Type B pancreatic cell (in vitro differentiated cells): ENCODE measurements at regions not wholly inside any gene's neighbourhood (a gene's known extent, or its start where the extent isn't known, plus 50 kb on each side); places are given as distances from the start of the nearest gene placed in this dataset.

ENCODE experiments used
- DNase-seq: peaks from one replicate; pipeline ENCODE4 v3.0.0; 2021; ENCODE audit warnings: mixed read lengths; ENCODE audit not compliant: unreplicated experiment; ENCODE audit errors: extremely low spot score
- H3K27ac Mint-ChIP-seq: 2 replicates; pipeline ENCODE4 v1.8.0; 2021; ENCODE audit warnings: mild to moderate bottlenecking, mixed read lengths
- H3K27me3 Mint-ChIP-seq: 2 replicates; pipeline ENCODE4 v1.8.0; 2021; ENCODE audit warnings: mixed read lengths
- H3K36me3 Mint-ChIP-seq: 2 replicates; pipeline ENCODE4 v1.8.0; 2021; ENCODE audit warnings: mixed read lengths
- H3K4me1 Mint-ChIP-seq: one replicate; pipeline ENCODE4 v1.8.0; 2021; ENCODE audit warnings: mixed read lengths; ENCODE audit not compliant: unreplicated experiment
- H3K4me3 Mint-ChIP-seq: 2 replicates; pipeline ENCODE4 v1.8.0; 2021; ENCODE audit warnings: mild to moderate bottlenecking, mixed read lengths
- H3K9me3 Mint-ChIP-seq: 2 replicates; pipeline ENCODE4 v1.8.0; 2021; ENCODE audit warnings: mixed read lengths
- TF ChIP-seq, protein P1 (sequence below): fragments of 200-600 bp; sonication (generic); conservative IDR thresholded peaks from 2 replicates; pipeline ENCODE4 v1.5.0; 2021; ENCODE audit warnings: antibody characterized with exemption, mild to moderate bottlenecking

DNA sequence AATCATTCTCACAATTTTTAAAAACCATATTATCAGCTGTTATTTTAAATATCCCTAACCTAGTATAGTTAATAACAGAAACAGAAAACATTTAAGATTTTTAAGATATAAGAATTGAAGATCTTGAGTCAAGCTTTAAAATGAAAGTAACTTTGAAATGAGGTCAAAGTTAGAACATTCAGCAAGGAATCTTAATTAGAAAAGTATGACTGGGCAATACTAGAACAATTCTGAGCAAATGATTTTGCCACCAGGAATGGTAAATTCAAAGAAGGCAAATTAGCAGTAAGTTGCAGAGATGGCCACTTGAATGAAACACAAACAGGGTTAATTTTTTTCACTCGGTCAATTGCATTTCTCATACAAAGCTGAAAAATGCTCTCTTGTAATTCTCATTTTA is 117.9 kb downstream of the NXNL2 start:
- no peak overlapping the region for H3K4me3 Mint-ChIP-seq
- no peaks in the 10 kb centered on the region for H3K9me3 Mint-ChIP-seq
- no peaks in the 10 kb centered on the region for H3K36me3 Mint-ChIP-seq
- DNase-seq: no peak
- peaks cover 4% of the 10 kb centered on the region for H3K4me1 Mint-ChIP-seq
- H3K27ac Mint-ChIP-seq: no peak overlapping the region
- peaks cover 4% of the 10 kb centered on the region for H3K27me3 Mint-ChIP-seq
- TF ChIP-seq, protein P1, sequence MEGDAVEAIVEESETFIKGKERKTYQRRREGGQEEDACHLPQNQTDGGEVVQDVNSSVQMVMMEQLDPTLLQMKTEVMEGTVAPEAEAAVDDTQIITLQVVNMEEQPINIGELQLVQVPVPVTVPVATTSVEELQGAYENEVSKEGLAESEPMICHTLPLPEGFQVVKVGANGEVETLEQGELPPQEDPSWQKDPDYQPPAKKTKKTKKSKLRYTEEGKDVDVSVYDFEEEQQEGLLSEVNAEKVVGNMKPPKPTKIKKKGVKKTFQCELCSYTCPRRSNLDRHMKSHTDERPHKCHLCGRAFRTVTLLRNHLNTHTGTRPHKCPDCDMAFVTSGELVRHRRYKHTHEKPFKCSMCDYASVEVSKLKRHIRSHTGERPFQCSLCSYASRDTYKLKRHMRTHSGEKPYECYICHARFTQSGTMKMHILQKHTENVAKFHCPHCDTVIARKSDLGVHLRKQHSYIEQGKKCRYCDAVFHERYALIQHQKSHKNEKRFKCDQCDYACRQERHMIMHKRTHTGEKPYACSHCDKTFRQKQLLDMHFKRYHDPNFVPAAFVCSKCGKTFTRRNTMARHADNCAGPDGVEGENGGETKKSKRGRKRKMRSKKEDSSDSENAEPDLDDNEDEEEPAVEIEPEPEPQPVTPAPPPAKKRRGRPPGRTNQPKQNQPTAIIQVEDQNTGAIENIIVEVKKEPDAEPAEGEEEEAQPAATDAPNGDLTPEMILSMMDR: no peak

DNA sequence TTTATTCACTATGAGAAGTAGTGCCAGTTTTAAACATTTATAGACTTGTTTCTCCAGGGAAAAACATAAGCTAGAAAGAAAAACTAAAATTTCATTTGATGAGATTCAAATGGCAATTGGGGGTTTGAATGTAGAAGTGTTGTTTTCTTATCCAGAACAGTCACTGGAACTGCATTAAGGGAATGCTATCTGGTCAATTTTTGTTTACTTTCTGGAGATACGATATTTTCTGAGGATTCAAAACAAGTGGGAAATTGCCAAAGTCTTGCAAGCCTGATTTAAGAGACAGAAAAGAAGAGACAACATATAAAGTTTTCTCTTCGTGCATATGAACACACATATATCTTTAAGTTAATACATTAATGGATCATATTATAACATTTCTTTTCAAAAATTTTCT is 118.4 kb downstream of the NXNL2 start:
- Mint-ChIP-seq H3K9me3 (no peaks in the 10 kb centered on the region), H3K27me3 (peaks cover 4% of the 10 kb centered on the region), H3K4me1 (peaks cover 9% of the 10 kb centered on the region), H3K36me3 (no peaks in the 10 kb centered on the region), H3K4me3 (no peak overlapping the region), H3K27ac (no peak overlapping the region)
- DNase-seq: no peak
- TF ChIP-seq, protein P1: no peak

DNA sequence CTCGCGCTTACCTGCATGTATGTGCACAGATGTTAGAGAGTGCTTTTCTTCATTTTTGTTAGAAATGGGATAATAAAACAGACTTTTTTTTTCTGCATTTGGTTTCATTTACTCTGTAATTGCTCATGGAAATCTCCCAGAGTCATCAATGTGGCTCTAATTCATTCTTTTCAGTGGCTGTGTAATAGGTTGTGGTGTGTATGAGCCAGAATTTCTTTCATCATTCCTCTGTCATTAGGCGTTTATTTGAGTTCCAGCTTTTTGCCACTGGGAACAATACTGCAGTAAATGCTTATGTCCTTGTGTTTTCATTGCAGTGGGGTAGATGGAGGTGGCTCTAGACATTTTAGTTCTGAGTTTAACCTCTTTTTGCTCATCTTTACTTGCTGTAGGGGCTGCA is 118.9 kb downstream of the NXNL2 start:
- Mint-ChIP-seq H3K4me1 (peaks cover 12% of the 10 kb centered on the region), H3K4me3 (no peak overlapping the region), H3K27me3 (peaks cover 4% of the 10 kb centered on the region), H3K36me3 (no peaks in the 10 kb centered on the region), H3K27ac (no peak overlapping the region), H3K9me3 (no peaks in the 10 kb centered on the region)
- TF ChIP-seq, protein P1: no peak
- DNase-seq: no peak

DNA sequence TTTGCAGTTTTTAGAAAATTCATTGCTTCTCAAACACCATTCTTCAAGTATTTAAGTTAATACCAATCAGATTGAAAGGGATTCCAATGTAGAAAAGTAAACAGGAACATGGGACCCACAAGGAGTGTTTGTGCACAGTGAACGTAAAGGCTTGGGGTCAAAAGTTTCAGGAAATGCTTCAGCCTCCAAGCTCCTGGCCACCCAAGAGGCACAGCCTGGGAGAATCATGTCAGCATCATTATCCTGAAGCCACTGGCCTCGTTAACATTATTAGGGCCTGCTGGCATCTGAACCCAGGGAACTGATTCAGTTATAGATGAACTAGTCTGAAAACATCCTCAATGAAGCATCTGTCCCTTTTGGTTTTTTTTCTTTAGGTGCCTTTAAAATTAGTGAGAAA is 122.9 kb downstream of the NXNL2 start:
- TF ChIP-seq, protein P1: no peak
- Mint-ChIP-seq H3K4me3 (no peak overlapping the region), H3K27ac (no peak overlapping the region), H3K27me3 (peaks cover 8% of the 10 kb centered on the region), H3K36me3 (no peaks in the 10 kb centered on the region), H3K9me3 (peaks cover 4% of the 10 kb centered on the region), H3K4me1 (peaks cover 12% of the 10 kb centered on the region)
- no peak for DNase-seq

DNA sequence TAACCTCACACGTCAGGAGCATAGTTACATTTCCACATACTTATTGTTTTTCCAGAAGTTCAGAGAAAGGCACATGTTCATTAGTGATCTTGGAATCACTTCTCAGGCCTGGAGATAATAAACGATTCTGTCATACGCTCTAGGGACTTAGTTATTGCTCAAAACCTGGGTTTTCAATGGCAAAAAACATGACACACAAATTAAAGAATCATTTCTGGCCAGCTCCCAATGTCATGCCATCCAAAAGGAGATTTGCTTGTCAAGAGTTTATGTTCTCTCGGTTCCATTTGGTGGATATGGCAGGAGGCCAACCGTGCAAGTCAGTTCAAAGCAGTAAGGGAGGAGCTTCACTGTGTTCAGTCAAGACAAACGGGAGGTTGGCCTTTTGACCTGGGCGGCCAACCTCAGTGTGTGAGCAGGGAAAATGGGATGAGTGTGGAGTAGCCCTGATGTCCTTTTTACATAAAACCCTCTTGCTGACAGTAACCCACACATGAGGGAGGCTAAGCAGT is 123.4 kb downstream of the NXNL2 start:
- Mint-ChIP-seq H3K9me3 (peaks cover 4% of the 10 kb centered on the region), H3K27me3 (peaks cover 8% of the 10 kb centered on the region), H3K4me3 (no peak overlapping the region), H3K36me3 (no peaks in the 10 kb centered on the region), H3K27ac (no peak overlapping the region), H3K4me1 (peaks cover 8% of the 10 kb centered on the region)
- DNase-seq: no peak
- TF ChIP-seq, protein P1: no peak

DNA sequence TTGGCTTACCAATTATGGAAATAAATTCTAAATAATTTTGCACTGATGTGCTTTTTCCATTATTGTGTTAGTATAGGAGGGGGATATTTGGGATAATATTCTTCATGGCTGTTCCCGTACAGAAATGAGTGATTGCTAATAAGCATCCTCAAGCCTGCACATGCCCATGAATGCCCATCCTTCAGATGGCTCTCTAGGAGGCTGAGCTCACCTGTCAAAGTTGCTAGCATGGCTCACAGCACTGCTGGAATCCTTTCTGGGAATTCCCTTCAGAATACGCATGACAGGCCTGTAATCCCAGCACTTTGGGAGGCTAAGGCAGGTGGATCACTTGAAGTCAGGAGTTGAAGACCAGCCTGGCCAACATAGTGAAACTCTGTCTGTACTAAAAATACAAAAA is 124.1 kb downstream of the NXNL2 start:
- TF ChIP-seq, protein P1: no peak
- Mint-ChIP-seq H3K27ac (no peak overlapping the region), H3K4me3 (no peak overlapping the region), H3K36me3 (no peaks in the 10 kb centered on the region), H3K9me3 (peaks cover 4% of the 10 kb centered on the region), H3K4me1 (peaks cover 8% of the 10 kb centered on the region), H3K27me3 (peaks cover 8% of the 10 kb centered on the region)
- no peak for DNase-seq
